ENCODE measurements at regions not wholly inside any gene's neighbourhood (a gene's known extent, or its start where the extent isn't known, plus 50 kb on each side); places are given as distances from the start of the nearest gene placed in this dataset.

GRCh38 chr13:58478858-58479257, 847.3 kb downstream of the PCDH17 start:
- no peak overlapping the region for H3K4me3 ChIP-seq (ENCODE audit: insufficient read depth, low read depth, low read length)
- H3K36me3 ChIP-seq (ENCODE audit: insufficient read depth, low read length): no peaks in the 10 kb centered on the region
- H3K27me3 ChIP-seq (ENCODE audit: insufficient read depth, low read length): no peaks in the 10 kb centered on the region
- H3K27me3 Mint-ChIP-seq (ENCODE audit: low read depth, unreplicated experiment): no peaks in the 10 kb centered on the region
- no peaks in the 10 kb centered on the region for H3K4me1 ChIP-seq (ENCODE audit: insufficient read depth, low read length)
- DNase-seq (ENCODE audit: low read depth) (no peak), FAIRE-seq (no peak)
- H3K4me2 ChIP-seq (ENCODE audit: low read length): no peak overlapping the region
- no peaks in the 10 kb centered on the region for H3K9me3 Mint-ChIP-seq (ENCODE audit: unreplicated experiment)
- no peak overlapping the region for H3K9ac ChIP-seq (ENCODE audit: low read length)
- no peak for TF ChIP-seq EZH2 (IDR thresholded peaks at IDR 0.05; ENCODE audit: insufficient read depth, low read length)
- no peak for TF ChIP-seq CTCF (IDR thresholded peaks at IDR 0.05; ENCODE audit: insufficient read depth, low read depth, low read length)
- H3K9me3 ChIP-seq (ENCODE audit: insufficient read depth, low read depth, low read length): no peaks in the 10 kb centered on the region
- no peak overlapping the region for H3K27ac Mint-ChIP-seq (ENCODE audit: unreplicated experiment)
- no peak overlapping the region for H3K27ac ChIP-seq (ENCODE audit: low read depth, low read length)
- H3K4me1 Mint-ChIP-seq (ENCODE audit: low read depth, unreplicated experiment): no peaks in the 10 kb centered on the region
- H2AFZ ChIP-seq (ENCODE audit: low read depth, low read length): no peak overlapping the region
- no peaks in the 10 kb centered on the region for H4K20me1 ChIP-seq (ENCODE audit: insufficient read depth, low read length)
- no peaks in the 10 kb centered on the region for H3K36me3 Mint-ChIP-seq (ENCODE audit: low read depth, unreplicated experiment)
- no peak overlapping the region for H3K4me3 Mint-ChIP-seq (ENCODE audit: unreplicated experiment)
- H3K79me2 ChIP-seq (ENCODE audit: insufficient read depth, low read length): no peaks in the 10 kb centered on the region

DNA sequence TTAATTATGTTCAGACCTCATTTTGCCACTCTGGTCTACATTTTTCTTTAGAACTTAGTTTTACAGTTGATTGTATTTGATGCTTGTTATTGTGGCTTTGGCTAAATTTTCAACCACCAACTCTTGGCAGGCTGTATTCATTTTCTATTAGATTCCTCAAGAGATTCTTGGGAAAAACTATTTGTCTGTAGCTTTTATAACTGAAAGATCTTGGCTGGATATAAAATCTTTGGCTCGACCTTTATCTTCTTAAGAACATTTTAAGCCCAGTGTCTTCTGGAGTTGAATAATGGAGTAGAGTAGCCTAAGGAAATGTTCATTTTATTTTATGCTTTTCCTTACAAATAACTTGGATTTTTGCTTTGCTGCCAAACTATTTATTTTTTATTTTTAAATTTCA, 848.5 kb downstream of the PCDH17 start:
- Histone ChIP-seq H3K4me2 (ENCODE audit: low read length) (no peak overlapping the region), H3K9ac (ENCODE audit: low read length) (no peak overlapping the region), H3K27ac (ENCODE audit: low read depth, low read length) (no peak overlapping the region), H3K27me3 (ENCODE audit: insufficient read depth, low read length) (no peaks in the 10 kb centered on the region), H2AFZ (ENCODE audit: low read depth, low read length) (no peak overlapping the region), H3K4me3 (ENCODE audit: insufficient read depth, low read depth, low read length) (no peak overlapping the region), H3K36me3 (ENCODE audit: insufficient read depth, low read length) (no peaks in the 10 kb centered on the region), H4K20me1 (ENCODE audit: insufficient read depth, low read length) (no peaks in the 10 kb centered on the region), H3K4me1 (ENCODE audit: insufficient read depth, low read length) (no peaks in the 10 kb centered on the region), H3K79me2 (ENCODE audit: insufficient read depth, low read length) (no peaks in the 10 kb centered on the region), H3K9me3 (ENCODE audit: insufficient read depth, low read depth, low read length) (no peaks in the 10 kb centered on the region)
- H3K4me3 Mint-ChIP-seq (ENCODE audit: unreplicated experiment): no peak overlapping the region
- no peak for FAIRE-seq
- no peak for TF ChIP-seq EZH2 (IDR thresholded peaks at IDR 0.05; ENCODE audit: insufficient read depth, low read length)
- no peak for TF ChIP-seq CTCF (IDR thresholded peaks at IDR 0.05; ENCODE audit: insufficient read depth, low read depth, low read length)
- H3K36me3 Mint-ChIP-seq (ENCODE audit: low read depth, unreplicated experiment): no peaks in the 10 kb centered on the region
- no peaks in the 10 kb centered on the region for H3K27me3 Mint-ChIP-seq (ENCODE audit: low read depth, unreplicated experiment)
- no peaks in the 10 kb centered on the region for H3K9me3 Mint-ChIP-seq (ENCODE audit: unreplicated experiment)
- no peaks in the 10 kb centered on the region for H3K4me1 Mint-ChIP-seq (ENCODE audit: low read depth, unreplicated experiment)
- DNase-seq (ENCODE audit: low read depth): peak; percentile 72
- H3K27ac Mint-ChIP-seq (ENCODE audit: unreplicated experiment): no peak overlapping the region

- FAIRE-seq (no peak), DNase-seq (ENCODE audit: low read depth) (no peak)
- H3K27me3 ChIP-seq (ENCODE audit: insufficient read depth, low read length): no peaks in the 10 kb centered on the region
- no peaks in the 10 kb centered on the region for H3K36me3 ChIP-seq (ENCODE audit: insufficient read depth, low read length)
- Mint-ChIP-seq H3K27ac (ENCODE audit: unreplicated experiment) (no peak overlapping the region), H3K9me3 (ENCODE audit: unreplicated experiment) (no peaks in the 10 kb centered on the region), H3K36me3 (ENCODE audit: low read depth, unreplicated experiment) (no peaks in the 10 kb centered on the region), H3K27me3 (ENCODE audit: low read depth, unreplicated experiment) (no peaks in the 10 kb centered on the region), H3K4me1 (ENCODE audit: low read depth, unreplicated experiment) (no peaks in the 10 kb centered on the region), H3K4me3 (ENCODE audit: unreplicated experiment) (no peak overlapping the region)
- no peaks in the 10 kb centered on the region for H3K79me2 ChIP-seq (ENCODE audit: insufficient read depth, low read length)
- H3K9me3 ChIP-seq (ENCODE audit: insufficient read depth, low read depth, low read length): no peaks in the 10 kb centered on the region
- H3K9ac ChIP-seq (ENCODE audit: low read length): no peak overlapping the region
- no peak overlapping the region for H2AFZ ChIP-seq (ENCODE audit: low read depth, low read length)
- no peak for TF ChIP-seq EZH2 (IDR thresholded peaks at IDR 0.05; ENCODE audit: insufficient read depth, low read length)
- TF ChIP-seq CTCF (IDR thresholded peaks at IDR 0.05; ENCODE audit: insufficient read depth, low read depth, low read length): no peak
- H3K4me2 ChIP-seq (ENCODE audit: low read length): no peak overlapping the region
- H3K4me1 ChIP-seq (ENCODE audit: insufficient read depth, low read length): no peaks in the 10 kb centered on the region
- no peak overlapping the region for H3K4me3 ChIP-seq (ENCODE audit: insufficient read depth, low read depth, low read length)
- H3K27ac ChIP-seq (ENCODE audit: low read depth, low read length): no peak overlapping the region
- no peaks in the 10 kb centered on the region for H4K20me1 ChIP-seq (ENCODE audit: insufficient read depth, low read length)
These were observed 856.7 kb downstream of the PCDH17 start for GRCh38 chr13:58488251-58488650.
